ENCODE measurements at regions not wholly inside any gene's neighbourhood (a gene's known extent, or its start where the extent isn't known, plus 50 kb on each side); places are given as distances from the start of the nearest gene placed in this dataset.

DNA sequence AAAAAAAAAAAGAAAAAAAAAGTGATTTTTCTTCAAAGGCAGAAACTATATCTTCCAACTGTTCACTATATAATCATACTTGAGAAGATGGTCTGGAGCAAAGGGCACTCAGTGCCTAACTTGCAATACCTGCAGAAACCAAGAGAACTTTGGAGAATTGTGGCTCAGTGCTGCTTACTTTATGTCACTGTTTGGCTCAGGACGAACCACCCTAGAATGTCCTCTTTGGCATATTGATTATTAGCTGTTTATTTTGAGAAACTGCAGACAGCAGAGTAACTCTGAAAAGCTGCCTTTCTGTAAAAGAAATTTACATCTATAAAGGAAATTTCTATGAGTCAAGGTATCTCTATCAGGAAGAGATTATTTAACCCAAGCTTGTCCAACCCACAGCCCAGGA, 100.2 kb downstream of the BBS10 start:
- no peak for TF ChIP-seq CTCF (IDR thresholded peaks at IDR 0.05)
- no peak for TF ChIP-seq EP300 (IDR thresholded peaks at IDR 0.05)
- no peak for TF ChIP-seq POLR2A (IDR thresholded peaks at IDR 0.05)
- Histone ChIP-seq H3K4me1 (peaks cover 0 to 19% (median 0%) of the 10 kb centered on the region in 4 donors), H3K27ac (no peak overlapping the region), H3K27me3 (no peaks in the 10 kb centered on the region), H3K9me3 (no peaks in the 10 kb centered on the region), H3K36me3 (no peaks in the 10 kb centered on the region), H3K4me3 (no peak overlapping the region)
- WGBS, 2 donors = 86 to 93% methylated on average over 1 of the region's 1 CpG
- DNase-seq (ENCODE audit: low spot score in 2 of 2) = no peak

GRCh38 chr12:76247026-76247646, 101.1 kb downstream of the BBS10 start:
- no peak overlapping the region for H3K4me3 ChIP-seq
- H3K36me3 ChIP-seq = no peaks in the 10 kb centered on the region
- no peaks in the 10 kb centered on the region for H3K9me3 ChIP-seq
- H3K27me3 ChIP-seq = no peaks in the 10 kb centered on the region
- H3K4me1 ChIP-seq = peaks cover 0 to 19% (median 0%) of the 10 kb centered on the region in 4 donors
- TF ChIP-seq EP300 (IDR thresholded peaks at IDR 0.05) = peak in 1 of 2 donors; percentile 30
- TF ChIP-seq CTCF (IDR thresholded peaks at IDR 0.05) = no peak
- TF ChIP-seq POLR2A (IDR thresholded peaks at IDR 0.05) = no peak
- H3K27ac ChIP-seq = peak overlapping the region in 1 of 4 donors; percentile 68
- 44 to 51% methylated on average over 4 of the region's 4 CpGs for WGBS, 2 donors
- peak; percentile 36 to 74 for DNase-seq (ENCODE audit: low spot score in 2 of 2)

GRCh38 chr12:76246611-76247010, 101.6 kb downstream of the BBS10 start:
- H3K36me3 ChIP-seq = no peaks in the 10 kb centered on the region
- no peak overlapping the region for H3K4me3 ChIP-seq
- H3K27ac ChIP-seq = peak overlapping the region in 1 of 4 donors; percentile 68
- 21 to 30% methylated on average over 2 of the region's 2 CpGs for WGBS, 2 donors
- H3K9me3 ChIP-seq = no peaks in the 10 kb centered on the region
- no peak for DNase-seq (ENCODE audit: low spot score in 2 of 2)
- H3K27me3 ChIP-seq = no peaks in the 10 kb centered on the region
- no peak for TF ChIP-seq EP300 (IDR thresholded peaks at IDR 0.05)
- TF ChIP-seq POLR2A (IDR thresholded peaks at IDR 0.05) = no peak
- TF ChIP-seq CTCF (IDR thresholded peaks at IDR 0.05) = no peak
- peaks cover 0 to 19% (median 0%) of the 10 kb centered on the region in 4 donors for H3K4me1 ChIP-seq

DNA sequence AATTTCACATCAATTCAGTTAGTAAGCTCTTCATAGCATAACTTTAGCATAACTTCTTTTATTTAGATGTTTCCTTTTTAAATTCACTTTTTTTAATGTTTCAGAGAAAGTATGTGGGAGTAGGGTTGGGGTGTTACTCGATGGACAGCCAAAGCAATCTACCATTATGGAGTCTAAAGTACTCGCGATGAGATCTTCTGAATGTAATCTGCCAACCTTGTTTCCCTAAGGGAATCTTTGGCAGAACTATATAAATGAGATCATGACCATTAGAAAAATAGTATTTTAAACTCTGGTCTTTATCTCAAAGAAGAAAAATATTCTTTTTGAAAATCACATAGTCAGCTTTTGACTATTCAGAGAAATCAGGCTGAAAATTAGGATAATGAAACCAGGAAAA, 103.9 kb downstream of the BBS10 start:
- H3K36me3 ChIP-seq = no peaks in the 10 kb centered on the region
- no peak for DNase-seq (ENCODE audit: low spot score in 2 of 2)
- no peaks in the 10 kb centered on the region for H3K27me3 ChIP-seq
- H3K4me3 ChIP-seq = no peak overlapping the region
- H3K9me3 ChIP-seq = no peaks in the 10 kb centered on the region
- 65 to 67% methylated on average over 3 of the region's 3 CpGs for WGBS, 2 donors
- TF ChIP-seq EP300 (IDR thresholded peaks at IDR 0.05) (no peak), CTCF (IDR thresholded peaks at IDR 0.05) (no peak), POLR2A (IDR thresholded peaks at IDR 0.05) (no peak)
- peaks cover 0 to 19% (median 0%) of the 10 kb centered on the region in 4 donors for H3K4me1 ChIP-seq
- no peak overlapping the region for H3K27ac ChIP-seq

GRCh38 chr12:76242813-76243550, 105.2 kb downstream of the BBS10 start:
- no peaks in the 10 kb centered on the region for H3K27me3 ChIP-seq
- peaks cover 0 to 19% (median 0%) of the 10 kb centered on the region in 4 donors for H3K4me1 ChIP-seq
- WGBS, 2 donors = 67 to 72% methylated on average over 2 of the region's 2 CpGs
- no peak for TF ChIP-seq POLR2A (IDR thresholded peaks at IDR 0.05)
- no peak for TF ChIP-seq EP300 (IDR thresholded peaks at IDR 0.05)
- TF ChIP-seq CTCF (IDR thresholded peaks at IDR 0.05) = no peak
- peak overlapping the region in 1 of 4 donors; percentile 8 for H3K27ac ChIP-seq
- DNase-seq (ENCODE audit: low spot score in 2 of 2) = no peak
- H3K9me3 ChIP-seq = no peaks in the 10 kb centered on the region
- no peaks in the 10 kb centered on the region for H3K36me3 ChIP-seq
- no peak overlapping the region for H3K4me3 ChIP-seq
